HCT116 (cell line): ENCODE measurements at regions not wholly inside any gene's neighbourhood (a gene's known extent, or its start where the extent isn't known, plus 50 kb on each side); places are given as distances from the start of the nearest gene placed in this dataset.

Experiments used
- ATAC-seq: fragments of 200-7000 bp; cut with Tn5 transposase; 2 replicates; pipeline ENCODE4 v1.9.1; 2020; ENCODE audit warnings: mild to moderate bottlenecking, moderate library complexity
- BruUV-seq: library from RNA; stranded (reverse); fragments of 400-500 nt; replicated peaks from 2 replicates; lab custom pipeline; 2021; lab: Mats Ljungman, UMichigan
- CTCF ChIA-PET: fragments of 300-600 bp; sonication (Branson Sonifier 250); formaldehyde crosslinking; loops from one replicate; lab custom pipeline; 2021; ENCODE audit warnings: antibody characterized with exemption; lab: Charles Lee
- POLR2A ChIA-PET: fragments of 300-600, 350-600 bp; sonication (Branson Sonifier 250); formaldehyde crosslinking; loops from one replicate; lab custom pipeline; 2021; ENCODE audit warnings: antibody characterized with exemption; lab: Charles Lee
- RAD21 ChIA-PET, 2 experiments: fragments of 300-600 bp; sonication (Branson Sonifier 250); formaldehyde crosslinking; loops; one replicate each; lab custom pipeline; 2023; ENCODE audit warnings: low total read pairs in 2 of 2; ENCODE audit not compliant: uncharacterized antibody in 2 of 2, unreplicated experiment in 2 of 2, low non-redundant PET in 1 of 2; lab: Charles Lee
- DNase-seq: peaks from one replicate; pipeline ENCODE4 v3.0.0-alpha.2; 2010; ENCODE audit warnings: low read depth, low spot score
- H2AFZ ChIP-seq: fragments of 200-600 bp; shearing (Covaris generic), sonication (generic); 2 replicates; pipeline ENCODE4 v1.6.1; 2017; ENCODE audit warnings: low read depth, mixed run types, mixed read lengths, antibody characterized with exemption, low read length; ENCODE audit not compliant: poor library complexity, severe bottlenecking
- H3K27ac ChIP-seq: 2 replicates; pipeline ENCODE4 v1.5.1; 2012; ENCODE audit warnings: low read depth, low read length
- H3K27me3 ChIP-seq: fragments of 200-600 bp; sonication (generic); 2 replicates; pipeline ENCODE4 v1.6.1; 2016; ENCODE audit warnings: mixed run types, low read length, mixed read lengths; ENCODE audit not compliant: insufficient read depth
- H3K36me3 ChIP-seq, 2 experiments: fragments of 200-500 bp in 1 of 2; fragments of 200-600 bp in 1 of 2; sonication (Bioruptor generic) in 1 of 2; sonication (generic) in 1 of 2; 2 replicates each; pipeline versions ENCODE4 v1.5.1 to v1.6.1; 2014 to 2016; ENCODE audit warnings: low read length in 2 of 2, inconsistent platforms in 1 of 2, mixed read lengths in 1 of 2, mixed run types in 1 of 2; ENCODE audit not compliant: insufficient read depth in 2 of 2, control insufficient read depth in 1 of 2
- H3K4me1 ChIP-seq, 2 experiments: fragments of 200-600 bp in 1 of 2; sonication (generic) in 1 of 2; 2 replicates each; pipeline versions ENCODE4 v1.5.1 to v1.6.1; 2012 to 2017; ENCODE audit warnings: low read length in 2 of 2, inconsistent platforms in 1 of 2, mild to moderate bottlenecking in 1 of 2, mixed read lengths in 1 of 2, mixed run types in 1 of 2, moderate library complexity in 1 of 2; ENCODE audit not compliant: insufficient read depth in 2 of 2, control insufficient read depth in 1 of 2
- H3K4me2 ChIP-seq: fragments of 200-600 bp; sonication (generic); 2 replicates; pipeline ENCODE4 v1.6.1; 2017; ENCODE audit warnings: mixed run types, low read length, mixed read lengths
- H3K4me3 ChIP-seq, 2 experiments: fragments of 200-600 bp in 1 of 2; sonication (generic) in 1 of 2; replicated peaks in 1 of 2; 2 replicates each; pipeline ENCODE4 v1.5.1; 2011 to 2016; ENCODE audit warnings: low read length in 2 of 2, control low read depth in 1 of 2, low read depth in 1 of 2, mild to moderate bottlenecking in 1 of 2, mixed read lengths in 1 of 2, mixed run types in 1 of 2
- H3K79me2 ChIP-seq: fragments of 200-600 bp; sonication (generic); 2 replicates; pipeline ENCODE4 v1.6.1; 2017; ENCODE audit warnings: mild to moderate bottlenecking, mixed run types, low read length, moderate library complexity, mixed read lengths; ENCODE audit not compliant: insufficient read depth
- H3K9ac ChIP-seq: fragments of 200-600 bp; sonication (generic); 2 replicates; pipeline ENCODE4 v1.6.1; 2016; ENCODE audit warnings: low read length, mixed read lengths
- H3K9me2 ChIP-seq: fragments of 200-600 bp; sonication (generic), shearing (Covaris generic); 2 replicates; pipeline ENCODE4 v1.6.1; 2017; ENCODE audit warnings: mixed run types, mild to moderate bottlenecking, moderate library complexity; ENCODE audit not compliant: insufficient read depth
- H3K9me3 ChIP-seq, 2 experiments: fragments of 200-500 bp in 1 of 2; fragments of 200-600 bp in 1 of 2; sonication (Bioruptor generic) in 1 of 2; sonication (generic) in 1 of 2; 2 replicates each; pipeline ENCODE4 v1.6.1; 2014 to 2017; ENCODE audit warnings: low read length in 2 of 2, mixed read lengths in 2 of 2, inconsistent platforms in 1 of 2, low read depth in 1 of 2, mild to moderate bottlenecking in 1 of 2, mixed run types in 1 of 2, moderate library complexity in 1 of 2; ENCODE audit not compliant: control insufficient read depth in 1 of 2, insufficient read depth in 1 of 2
- H4K20me1 ChIP-seq: fragments of 200-600 bp; sonication (generic), shearing (Covaris generic); 2 replicates; pipeline ENCODE4 v1.6.1; 2017; ENCODE audit warnings: mixed run types, mild to moderate bottlenecking, moderate library complexity; ENCODE audit not compliant: insufficient read depth
- CEBPB ChIP-seq: IDR thresholded peaks from 2 replicates; pipeline ENCODE4 v1.6.1; 2012; ENCODE audit warnings: low read depth
- ELF1 ChIP-seq: IDR thresholded peaks from 2 replicates; pipeline ENCODE4 v1.6.1; 2012; ENCODE audit warnings: low read depth, borderline replicate concordance
- EZH2phosphoT487 ChIP-seq: fragments of 200-600 bp; IDR thresholded peaks from 2 replicates; pipeline ENCODE4 v1.6.1; 2018; ENCODE audit warnings: antibody characterized with exemption, borderline replicate concordance
- FOSL1 ChIP-seq: IDR thresholded peaks from 2 replicates; pipeline ENCODE4 v1.6.1; 2012; ENCODE audit warnings: low read depth
- JUND ChIP-seq: IDR thresholded peaks from 2 replicates; pipeline ENCODE4 v1.6.1; 2012
- POLR2AphosphoS5 ChIP-seq: IDR thresholded peaks from 2 replicates; pipeline ENCODE4 v1.6.1; 2011; ENCODE audit warnings: mild to moderate bottlenecking, low read depth, low read length, moderate library complexity
- RAD21 ChIP-seq: IDR thresholded peaks from 2 replicates; pipeline ENCODE4 v1.6.1; 2012; ENCODE audit warnings: low read depth, mild to moderate bottlenecking
- REST ChIP-seq: IDR thresholded peaks from 2 replicates; pipeline ENCODE4 v1.6.1; 2012; ENCODE audit warnings: low read depth
- SIN3A ChIP-seq: IDR thresholded peaks from 2 replicates; pipeline ENCODE4 v1.6.1; 2012; ENCODE audit warnings: low read depth
- SRF ChIP-seq: IDR thresholded peaks from 2 replicates; pipeline ENCODE4 v1.6.1; 2012; ENCODE audit warnings: low read depth
- TCF7L2 ChIP-seq: IDR thresholded peaks from 2 replicates; pipeline ENCODE4 v1.7.0; 2011; ENCODE audit warnings: borderline replicate concordance, inconsistent platforms; ENCODE audit not compliant: insufficient read depth, insufficient read length; ENCODE audit errors: extremely low read depth
- YY1 ChIP-seq: IDR thresholded peaks from 2 replicates; pipeline ENCODE4 v1.6.1; 2011; ENCODE audit warnings: low read length, low read depth, moderate library complexity, mild to moderate bottlenecking; ENCODE audit not compliant: insufficient replicate concordance; ENCODE audit errors: extremely low read depth
- ZFX ChIP-seq: fragments of 450-650 bp; IDR thresholded peaks from 2 replicates; pipeline ENCODE4 v1.6.1; 2017
- ZNF274 ChIP-seq: fragments of 200-500 bp; sonication (Bioruptor generic); IDR thresholded peaks from 2 replicates; pipeline ENCODE4 v1.6.1; 2014; ENCODE audit warnings: mild to moderate bottlenecking, low read depth, low read length, inconsistent platforms
- intact Hi-C: fragments of 100-400 bp; cut with micrococcal nuclease; formaldehyde crosslinking; loops from 2 replicates; pipeline ENCODE4 v1.10.0; 2022
- TF ChIP-seq, protein P1 (sequence below): IDR thresholded peaks from 2 replicates; pipeline ENCODE4 v1.6.1; 2012
- TF ChIP-seq, protein P2 (sequence below): IDR thresholded peaks from 2 replicates; pipeline ENCODE4 v1.6.1; 2012

- intact Hi-C loops, result no loop called here
- no TSS peak for BruUV-seq
- ChIA-PET POLR2A (no interaction called here), CTCF (no interaction called here), RAD21 (no interaction called here)
- no peak for ATAC-seq
- Histone ChIP-seq H4K20me1 (no peaks in the 10 kb centered on the region), H3K9ac (no peak overlapping the region), H3K27me3 (no peaks in the 10 kb centered on the region), H3K36me3 (no peaks in the 10 kb centered on the region), H2AFZ (no peak overlapping the region), H3K4me1 (no peaks in the 10 kb centered on the region), H3K4me2 (no peak overlapping the region), H3K4me3 (no peak overlapping the region), H3K27ac (no peak overlapping the region), H3K79me2 (no peaks in the 10 kb centered on the region), H3K9me2 (no peaks in the 10 kb centered on the region), H3K9me3 (peaks cover 0 to 2% of the 10 kb centered on the region in 2 experiments; a peak in 1 of 4 replicates)
- DNase-seq, result no peak
- TF ChIP-seq RAD21 (no peak), ZFX (no peak), SRF (no peak), FOSL1 (no peak), REST (no peak)
Measured at GRCh38 chr9:13900449-13900848, 413.5 kb downstream of the NFIB start.

DNA sequence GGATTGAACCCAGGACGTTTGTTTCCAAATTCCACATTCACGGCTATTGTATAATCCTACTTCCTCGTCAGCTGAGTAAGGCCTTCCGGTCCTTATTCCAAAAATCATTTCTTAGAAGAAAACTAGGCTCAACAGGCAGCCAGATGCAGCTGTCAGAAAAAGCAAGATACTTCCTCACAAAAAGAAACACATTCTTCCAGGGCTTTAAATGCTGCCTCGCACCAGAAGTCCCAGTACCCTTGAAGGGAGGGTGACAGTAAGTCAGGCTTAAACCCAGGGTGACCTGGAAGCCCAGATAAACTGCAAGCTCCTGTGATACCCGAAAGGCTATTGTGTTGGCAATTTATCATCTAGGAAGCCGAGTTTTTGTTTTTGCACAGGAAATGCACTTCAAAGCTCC is 414.0 kb downstream of the NFIB start:
- Histone ChIP-seq H3K9me2 (no peaks in the 10 kb centered on the region), H3K9me3 (0 out of 4 replicates have a peak, but pooled peaks cover 0 to 2% of the 10 kb centered on the region in 2 experiments), H3K27me3 (no peaks in the 10 kb centered on the region), H3K27ac (no peak overlapping the region), H3K36me3 (no peaks in the 10 kb centered on the region), H3K4me1 (no peaks in the 10 kb centered on the region), H3K79me2 (no peaks in the 10 kb centered on the region), H2AFZ (no peak overlapping the region), H3K4me3 (no peak overlapping the region), H3K9ac (no peak overlapping the region), H4K20me1 (no peaks in the 10 kb centered on the region), H3K4me2 (no peak overlapping the region)
- POLR2A ChIA-PET, result no interaction called here
- no TSS peak for BruUV-seq
- no peak for ATAC-seq
- CTCF ChIA-PET, result no interaction called here
- RAD21 ChIA-PET, result no interaction called here
- intact Hi-C loops, result no loop called here
- DNase-seq, result no peak
- no peak for TF ChIP-seq SIN3A
- TF ChIP-seq RAD21, result no peak
- TF ChIP-seq, protein P1, sequence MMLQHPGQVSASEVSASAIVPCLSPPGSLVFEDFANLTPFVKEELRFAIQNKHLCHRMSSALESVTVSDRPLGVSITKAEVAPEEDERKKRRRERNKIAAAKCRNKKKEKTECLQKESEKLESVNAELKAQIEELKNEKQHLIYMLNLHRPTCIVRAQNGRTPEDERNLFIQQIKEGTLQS, result no peak
- no peak for TF ChIP-seq TCF7L2
- no peak for TF ChIP-seq EZH2phosphoT487
- TF ChIP-seq YY1, result no peak
- TF ChIP-seq, protein P2, sequence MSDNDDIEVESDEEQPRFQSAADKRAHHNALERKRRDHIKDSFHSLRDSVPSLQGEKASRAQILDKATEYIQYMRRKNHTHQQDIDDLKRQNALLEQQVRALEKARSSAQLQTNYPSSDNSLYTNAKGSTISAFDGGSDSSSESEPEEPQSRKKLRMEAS, result no peak
- TF ChIP-seq ZNF274, result no peak
- no peak for TF ChIP-seq CEBPB
- no peak for TF ChIP-seq POLR2AphosphoS5
- TF ChIP-seq ELF1, result no peak
- no peak for TF ChIP-seq JUND
- no peak for TF ChIP-seq FOSL1
- TF ChIP-seq ZFX, result no peak
